HG03139 (cell line): ENCODE measurements at regions not wholly inside any gene's neighbourhood (a gene's known extent, or its start where the extent isn't known, plus 50 kb on each side); places are given as distances from the start of the nearest gene placed in this dataset.

Source experiments
- ATAC-seq: cut with Tn5 transposase; IDR thresholded peaks from one replicate; pipeline ENCODE4 v1.9.1; 2021; ENCODE audit not compliant: unreplicated experiment

DNA sequence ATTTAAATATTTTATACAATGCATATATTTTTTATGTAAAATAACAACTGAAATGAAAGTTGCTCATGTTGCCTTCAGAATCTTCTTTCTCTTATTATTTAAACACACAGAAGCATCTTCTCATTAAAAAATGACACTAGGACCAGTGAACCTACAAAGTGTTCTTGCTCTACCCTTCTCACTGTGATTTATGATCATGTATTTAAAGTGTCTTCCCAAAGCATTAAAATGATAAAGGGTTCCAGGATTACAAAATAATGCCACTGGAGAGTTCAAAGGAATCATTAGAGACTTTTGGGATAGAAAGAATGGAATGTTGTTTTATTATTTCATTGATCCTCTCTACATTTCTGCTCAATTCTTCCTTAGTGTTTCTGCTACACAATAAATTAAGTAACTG lies 643.6 kb upstream of the SLITRK1 start:
- no peak for ATAC-seq

DNA sequence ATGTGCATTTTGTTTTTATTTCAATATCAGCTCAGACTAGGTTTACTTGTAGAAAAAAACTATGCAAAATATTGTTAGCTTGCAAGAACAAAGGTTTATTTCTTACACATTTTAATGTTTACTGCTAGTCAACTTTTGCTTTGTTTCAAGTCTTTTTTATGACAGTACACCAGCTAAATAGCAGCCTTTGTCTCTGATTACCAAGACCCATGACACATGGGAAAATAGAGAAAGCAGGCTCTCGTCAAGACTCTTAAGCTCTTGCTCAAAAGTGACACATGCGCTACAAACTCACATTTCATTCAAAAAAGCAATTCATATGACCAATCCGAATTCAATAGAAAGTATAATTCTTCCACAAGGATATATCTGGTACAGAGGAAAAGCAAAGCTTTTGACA lies 642.3 kb upstream of the SLITRK1 start:
- no peak for ATAC-seq

DNA sequence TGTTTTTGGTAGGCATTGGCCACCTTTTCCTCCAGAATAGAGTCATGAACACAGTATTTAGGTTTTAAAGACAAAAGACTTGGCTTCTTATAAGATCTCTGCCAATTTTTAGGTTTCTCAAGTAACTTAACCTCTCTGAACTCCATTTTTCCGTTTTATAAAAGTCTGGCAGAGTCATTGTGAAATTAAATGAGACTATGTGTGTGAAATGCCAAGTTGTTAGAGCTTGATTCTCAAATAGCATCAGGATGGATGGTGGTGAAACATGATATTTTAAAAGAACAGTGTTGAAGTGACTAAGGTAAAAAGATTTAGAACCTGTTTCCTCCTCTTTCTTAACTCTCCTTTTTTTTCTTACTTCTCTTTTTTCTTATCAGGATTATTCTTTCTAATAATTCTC lies 617.7 kb upstream of the SLITRK1 start:
- ATAC-seq, result no peak

DNA sequence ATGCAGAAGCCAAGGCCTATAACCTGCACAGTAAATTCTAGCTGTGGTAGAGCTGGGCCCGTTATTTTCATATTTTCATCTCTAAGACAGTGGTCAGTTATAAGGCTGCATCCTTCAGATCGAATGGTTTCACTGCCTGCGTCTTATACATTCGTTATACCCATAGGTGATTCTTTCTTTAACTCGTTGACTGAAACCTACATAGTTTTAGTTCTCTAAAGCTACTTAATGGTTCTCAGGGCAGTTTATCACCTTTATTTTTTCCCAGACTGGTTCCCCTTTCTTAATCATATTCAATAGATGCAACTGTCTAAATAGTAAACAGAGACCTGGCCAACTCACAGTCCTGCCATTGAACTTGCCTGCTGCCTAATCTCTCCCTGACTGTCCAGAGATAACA lies 615.3 kb upstream of the SLITRK1 start:
- ATAC-seq, result no peak

DNA sequence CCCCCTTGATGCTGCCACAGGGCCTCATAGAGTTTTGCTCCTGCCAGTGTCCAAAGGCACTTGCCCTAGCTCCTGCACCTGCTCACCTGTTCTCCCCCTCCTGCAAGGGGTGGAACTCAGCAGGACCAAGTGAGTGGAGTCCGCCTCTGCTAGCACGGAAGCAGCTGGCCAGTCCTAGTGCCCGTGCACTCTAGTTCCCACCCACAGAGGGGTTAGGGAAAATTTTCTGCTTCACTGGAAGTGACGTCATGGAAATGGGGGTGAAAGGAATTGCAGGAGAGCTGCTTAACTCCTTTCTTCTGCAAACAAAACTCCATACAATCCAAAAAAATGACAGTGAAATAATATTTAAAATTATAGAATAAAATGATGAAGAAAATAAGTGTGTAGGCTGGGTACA lies 609.7 kb upstream of the SLITRK1 start:
- no peak for ATAC-seq

DNA sequence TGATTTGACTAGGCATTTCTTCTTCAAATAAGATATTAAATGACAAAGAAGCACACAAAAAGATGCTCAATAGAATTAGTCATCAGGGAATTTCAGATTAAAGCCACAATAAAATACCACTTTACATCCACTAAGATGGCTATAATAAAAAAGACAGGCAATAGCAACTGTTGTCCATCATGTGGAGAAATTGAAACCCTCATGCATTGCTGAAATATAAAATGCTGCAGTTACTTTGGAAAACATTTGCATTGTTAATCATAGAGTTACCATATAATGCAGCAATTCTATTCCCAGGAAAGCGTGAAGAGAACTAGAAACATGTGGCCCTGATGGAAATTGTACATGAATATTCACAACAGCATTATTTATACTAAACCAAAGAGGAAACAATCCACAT lies 605.5 kb upstream of the SLITRK1 start:
- no peak for ATAC-seq

DNA sequence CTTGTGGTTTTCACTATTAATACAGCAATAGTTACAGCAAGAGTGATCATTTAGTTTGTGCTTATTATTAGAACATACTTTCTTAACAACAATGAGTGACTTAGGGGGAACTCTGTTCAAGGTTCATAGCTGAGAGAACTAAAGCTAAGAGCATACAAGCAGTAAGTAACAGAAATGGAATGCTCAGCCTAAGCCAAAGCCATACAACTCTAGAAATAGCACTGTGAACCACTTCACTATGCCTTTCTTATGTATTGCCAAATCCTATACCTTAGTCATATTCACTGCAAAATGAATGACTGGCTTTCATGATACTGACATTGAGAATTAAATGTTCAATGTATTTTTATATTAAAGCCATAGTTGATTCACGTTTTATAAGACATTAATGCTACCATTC lies 599.7 kb upstream of the SLITRK1 start:
- ATAC-seq, result no peak

DNA sequence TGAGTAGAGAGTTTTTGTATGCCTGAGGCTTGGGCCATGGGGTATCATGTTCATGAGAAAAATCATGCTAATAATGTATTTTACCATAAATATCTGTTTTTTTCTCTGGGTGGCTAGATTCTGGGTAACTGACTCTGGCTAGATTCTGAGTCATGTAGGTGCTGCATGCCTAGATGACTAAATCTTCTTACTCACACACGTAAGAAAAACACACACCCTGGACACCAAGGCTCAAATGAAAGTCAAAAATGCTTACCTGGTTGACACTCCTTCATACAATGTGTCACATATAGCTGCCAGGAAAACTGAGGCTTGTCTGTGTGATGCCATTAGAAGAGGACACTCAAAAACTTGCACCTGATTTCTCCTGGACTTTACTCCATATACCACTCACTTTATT lies 597.4 kb upstream of the SLITRK1 start:
- no peak for ATAC-seq

DNA sequence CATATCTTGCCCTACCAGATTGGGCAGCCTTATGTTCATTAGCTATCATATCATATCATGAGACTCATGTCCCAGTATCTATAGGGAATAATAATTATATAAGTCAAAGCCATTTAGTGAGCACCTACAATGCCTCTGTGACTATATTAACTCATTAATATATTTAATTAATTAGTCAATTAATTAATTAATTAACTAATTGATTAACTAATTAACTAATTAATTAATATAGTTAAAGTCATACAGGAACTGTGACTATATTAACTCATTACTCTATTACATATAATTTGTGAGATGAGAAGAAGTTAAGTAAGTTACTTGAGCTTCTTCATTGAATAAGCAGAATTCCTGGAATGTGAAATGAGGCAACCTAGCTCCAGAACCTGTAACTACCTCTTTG lies 588.3 kb upstream of the SLITRK1 start:
- ATAC-seq, result no peak

DNA sequence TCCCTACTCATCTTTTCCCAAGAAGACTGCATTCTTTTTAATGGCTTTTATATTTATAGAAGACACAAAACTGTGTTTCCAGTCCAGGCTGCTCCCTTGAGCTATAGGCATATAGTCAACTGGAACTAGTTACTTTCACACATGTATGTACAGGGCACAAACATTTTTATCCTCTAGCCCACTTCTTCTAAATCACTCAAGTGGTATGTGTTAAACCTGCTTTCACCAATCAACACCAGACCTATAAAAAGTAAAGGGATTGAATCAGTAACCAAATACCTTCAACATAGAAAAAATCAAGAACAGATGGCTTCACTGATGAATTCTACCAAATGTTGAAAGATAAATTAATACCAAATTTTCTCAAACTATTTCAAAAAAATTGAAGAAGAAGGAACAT lies 584.2 kb upstream of the SLITRK1 start:
- ATAC-seq, result no peak

DNA sequence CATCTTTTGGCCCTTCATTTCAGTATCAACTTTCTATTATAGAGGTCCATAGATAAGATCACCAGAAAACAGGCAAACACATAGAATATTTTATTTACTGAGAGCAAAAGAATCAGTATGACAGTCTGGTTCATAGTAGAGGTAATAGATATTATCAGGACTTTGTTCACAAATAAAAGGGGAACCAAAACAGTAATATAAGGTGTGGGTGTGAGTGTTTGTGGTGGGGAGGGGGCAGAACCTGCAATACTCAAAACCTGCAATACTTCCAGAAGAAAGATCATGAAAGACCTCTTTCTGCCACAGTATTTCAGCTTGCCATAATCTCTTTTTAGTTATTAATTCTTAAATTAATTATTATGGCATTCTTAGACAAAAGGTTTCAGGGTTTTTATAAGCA lies 578.7 kb upstream of the SLITRK1 start:
- no peak for ATAC-seq

DNA sequence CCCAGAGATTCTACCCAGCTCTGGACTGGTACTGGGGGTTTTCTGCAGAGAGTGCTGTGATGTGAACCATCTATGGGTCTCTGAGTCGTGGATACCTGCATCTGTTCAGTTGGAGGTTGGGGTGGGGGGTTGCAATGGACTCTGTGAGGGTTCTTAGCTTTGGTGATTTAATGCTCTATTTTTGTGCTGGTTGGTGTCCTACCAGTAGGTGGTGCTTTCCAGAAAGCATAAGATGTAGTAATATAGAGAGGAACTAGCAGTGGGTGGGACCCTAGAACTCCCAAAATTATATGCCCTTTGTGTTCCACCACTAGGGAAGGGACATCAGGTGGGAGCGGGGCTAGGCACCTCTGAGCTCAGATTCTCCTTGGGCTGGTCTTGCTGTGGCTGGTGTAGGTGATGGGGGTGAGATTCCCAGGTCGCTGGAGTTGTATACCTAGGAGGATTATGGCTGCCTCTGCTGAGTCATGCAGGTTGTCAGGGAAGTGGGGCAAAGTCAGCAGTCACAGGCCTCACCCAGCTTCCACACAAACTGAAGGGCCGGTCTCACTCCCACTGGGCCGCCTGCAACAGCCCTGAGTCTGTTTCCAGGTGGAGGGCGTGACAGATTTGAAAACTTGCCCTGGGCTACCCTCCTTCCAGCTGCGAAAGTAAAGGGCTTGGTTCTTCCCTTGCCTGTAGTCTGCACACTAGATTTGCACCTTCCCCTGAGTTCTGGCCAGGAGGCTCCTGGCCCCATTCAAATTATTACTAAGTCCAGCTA lies 573.0 kb upstream of the SLITRK1 start:
- no peak for ATAC-seq

DNA sequence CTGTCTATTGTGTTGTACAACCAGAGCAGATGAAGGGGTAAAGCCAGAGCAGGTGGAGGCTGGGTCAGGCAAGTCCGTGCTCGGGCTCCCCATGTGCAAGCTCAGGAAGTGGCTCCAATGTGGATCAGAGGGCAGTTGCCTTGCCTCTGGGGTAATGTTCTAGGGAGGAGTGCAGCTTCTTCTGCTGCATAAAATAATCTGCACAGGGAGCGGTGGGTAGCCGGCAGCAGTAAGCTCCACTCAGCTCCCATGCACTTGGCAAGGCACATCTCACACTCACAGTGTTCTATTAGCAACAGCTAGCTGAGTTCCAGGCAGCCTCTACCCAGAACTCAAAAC lies 565.3 kb upstream of the SLITRK1 start:
- ATAC-seq, result no peak

DNA sequence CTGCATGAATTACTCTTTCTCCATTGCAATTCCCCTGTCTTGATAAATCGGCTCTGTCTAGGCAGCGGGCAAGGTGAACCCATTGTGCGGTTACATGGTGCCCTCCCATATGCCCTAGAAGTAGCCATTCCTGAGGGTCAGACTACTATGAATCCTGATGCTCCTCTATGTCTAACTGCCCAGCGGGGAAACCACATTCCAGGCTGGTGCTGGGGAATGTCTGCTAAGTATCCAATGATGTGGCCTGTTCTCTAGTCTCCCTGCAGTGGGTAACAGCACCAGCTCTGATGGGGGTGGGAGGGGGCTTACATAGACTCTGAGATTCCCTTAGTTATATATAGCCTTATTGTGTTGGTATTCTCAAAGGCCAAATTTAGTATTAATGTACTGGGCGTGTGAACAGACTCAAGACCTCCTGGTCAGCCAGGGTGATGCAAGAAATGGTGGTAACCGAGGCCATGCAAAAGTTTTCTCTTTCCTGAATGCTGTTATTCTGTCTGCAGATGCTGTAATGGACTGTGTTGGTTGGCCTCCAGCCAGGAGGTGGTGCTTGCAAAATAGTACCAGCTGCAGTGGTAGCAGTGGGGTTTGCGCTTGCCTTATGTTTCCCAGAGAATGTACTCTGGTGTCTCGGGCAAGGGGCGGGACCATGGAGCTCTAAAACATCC lies 564.8 kb upstream of the SLITRK1 start:
- no peak for ATAC-seq

DNA sequence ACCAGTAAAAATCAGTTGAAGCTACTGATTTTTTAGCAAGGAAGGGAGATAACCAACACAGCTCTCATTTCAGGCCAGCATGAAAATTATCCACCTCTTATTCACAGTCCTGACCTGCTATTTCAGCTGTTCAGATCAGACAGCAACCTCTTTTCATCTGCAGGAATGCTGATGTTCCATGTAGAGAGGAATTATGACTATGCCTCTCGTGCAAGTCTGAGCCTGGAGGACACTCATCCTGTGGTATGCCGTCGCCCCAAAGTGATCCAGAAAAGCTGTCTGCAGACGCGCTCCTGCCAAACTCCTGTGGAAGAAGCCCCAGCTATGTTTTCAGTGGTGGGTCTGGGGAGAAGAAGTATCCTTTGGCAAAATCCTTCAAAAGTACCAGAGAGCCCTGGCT lies 563.5 kb upstream of the SLITRK1 start:
- ATAC-seq, result no peak

DNA sequence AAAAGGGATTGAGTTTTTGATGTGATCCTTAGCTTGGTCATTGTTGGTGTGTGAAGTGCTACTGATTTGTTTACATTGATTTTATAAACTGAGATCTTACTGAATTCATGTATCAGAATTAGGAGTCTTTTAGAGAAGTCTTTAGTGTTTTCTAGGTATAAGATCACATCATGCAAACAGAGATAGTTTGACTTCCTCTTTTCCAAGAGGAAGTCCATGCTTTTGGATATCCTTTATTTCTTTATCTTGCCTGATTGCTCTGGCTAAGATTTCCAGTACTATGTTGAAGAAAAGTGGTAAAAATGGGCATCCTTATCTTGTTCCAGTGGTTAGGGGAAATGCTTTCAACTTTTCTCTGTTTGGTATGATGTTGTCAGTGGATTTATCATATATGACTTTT lies 561.2 kb upstream of the SLITRK1 start:
- ATAC-seq, result no peak

DNA sequence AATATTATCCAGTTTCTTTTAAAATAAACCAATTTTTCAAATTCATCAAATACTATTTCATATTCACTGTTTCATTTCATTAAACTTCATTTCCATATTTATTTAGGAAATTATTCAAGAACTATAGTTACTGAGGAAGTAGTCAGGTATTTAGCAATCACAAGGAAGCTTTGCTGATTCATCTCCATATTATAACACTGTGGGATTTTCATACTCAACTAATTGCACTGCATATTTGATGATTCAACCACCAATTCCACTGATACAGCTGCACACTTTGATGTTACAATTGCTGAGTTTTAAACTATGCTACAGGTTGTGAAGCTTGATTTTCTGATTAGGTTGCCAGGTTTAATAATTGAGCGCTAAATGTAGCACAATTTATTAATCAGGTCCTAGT lies 556.8 kb upstream of the SLITRK1 start:
- no peak for ATAC-seq

DNA sequence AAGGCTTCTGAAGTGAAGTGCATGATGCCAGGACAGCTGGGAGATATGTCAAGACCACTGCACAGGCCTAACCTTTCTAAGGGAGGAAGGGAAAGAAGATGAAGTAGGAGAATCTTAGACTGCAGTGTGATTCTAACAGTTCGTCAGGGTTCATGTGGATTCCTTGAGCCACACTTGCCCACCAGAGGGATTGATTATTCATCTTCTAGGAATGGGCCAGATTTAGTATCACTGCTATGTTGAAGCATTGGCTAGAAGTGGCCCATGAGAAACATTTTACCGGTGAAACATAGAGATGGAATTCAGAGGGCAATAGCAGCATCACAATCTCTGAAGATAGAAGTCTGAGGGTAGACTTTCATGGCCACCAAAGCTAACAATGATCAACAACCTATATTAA lies 550.8 kb upstream of the SLITRK1 start:
- ATAC-seq, result no peak

DNA sequence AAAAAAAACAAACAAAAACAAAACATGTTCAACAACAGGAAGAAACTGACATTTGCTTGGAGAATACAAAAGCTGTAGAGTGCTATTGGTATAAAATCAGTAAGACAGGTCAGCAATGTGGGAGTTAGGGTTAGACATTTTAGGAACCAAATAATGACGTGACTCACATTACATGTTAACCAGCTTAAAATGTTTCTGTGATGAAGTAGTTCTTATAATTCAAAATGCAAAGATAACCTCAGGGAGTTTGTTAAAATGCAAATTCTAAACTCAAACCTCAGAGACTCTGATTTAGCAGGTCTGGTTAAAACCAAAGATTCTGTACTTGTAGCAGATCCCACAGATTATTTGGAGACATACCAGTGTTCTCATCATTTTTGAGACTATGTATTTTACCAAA lies 549.4 kb upstream of the SLITRK1 start:
- ATAC-seq, result no peak

DNA sequence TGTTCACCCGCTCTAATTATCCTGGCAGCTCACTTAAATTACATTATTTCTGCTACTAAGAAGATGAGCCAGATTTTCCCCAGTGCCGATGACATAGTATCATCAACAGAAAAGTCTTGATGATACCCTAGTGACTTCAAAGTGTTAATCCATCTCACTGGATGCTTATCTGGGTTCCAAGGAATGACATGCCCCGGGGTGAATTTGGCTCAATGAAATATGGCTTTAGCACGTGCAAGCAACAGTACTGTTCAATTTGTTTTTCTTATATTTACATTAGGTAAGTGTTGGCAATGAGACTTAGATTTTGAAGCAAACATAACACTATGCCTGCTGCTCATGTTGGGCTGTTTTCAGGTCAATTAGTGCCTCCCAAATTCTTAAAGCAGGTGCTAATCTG lies 548.2 kb upstream of the SLITRK1 start:
- no peak for ATAC-seq

DNA sequence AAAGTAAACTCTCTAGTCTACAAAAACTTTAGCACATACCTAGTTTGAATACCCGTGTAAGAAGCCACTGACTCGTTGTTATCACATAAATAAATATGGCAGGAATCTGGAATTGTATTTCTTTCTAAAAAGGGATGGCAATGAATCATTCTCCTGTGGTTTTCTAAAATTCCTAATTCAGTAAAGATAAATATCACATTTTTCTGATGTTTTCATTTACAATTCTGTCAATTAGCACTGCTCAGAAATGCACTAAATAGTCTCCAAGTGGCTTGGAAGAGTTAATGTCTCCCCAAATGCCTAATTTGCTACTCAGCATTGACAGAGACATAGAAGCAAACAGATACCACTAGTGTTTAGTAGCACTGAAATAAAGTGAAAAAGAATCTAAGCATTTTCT lies 547.7 kb upstream of the SLITRK1 start:
- ATAC-seq, result no peak

DNA sequence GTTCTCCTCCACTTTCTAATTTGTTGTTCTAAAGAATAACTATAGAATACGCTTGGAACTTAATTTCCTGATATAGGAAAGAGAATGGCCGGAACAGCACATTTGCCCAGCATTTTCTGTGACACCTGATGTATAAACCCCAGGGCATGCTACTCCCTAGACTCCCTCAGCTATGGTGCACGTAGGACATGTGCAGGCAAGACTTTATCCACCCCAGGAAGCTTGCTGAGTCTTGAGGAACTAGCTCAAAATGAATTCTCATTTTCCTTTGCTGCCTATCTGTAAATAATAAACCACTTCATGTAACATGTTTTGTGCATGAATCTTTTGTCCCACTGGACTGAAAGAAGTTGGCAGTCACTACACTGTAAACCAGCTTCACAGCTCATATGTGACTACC lies 535.8 kb upstream of the SLITRK1 start:
- no peak for ATAC-seq

DNA sequence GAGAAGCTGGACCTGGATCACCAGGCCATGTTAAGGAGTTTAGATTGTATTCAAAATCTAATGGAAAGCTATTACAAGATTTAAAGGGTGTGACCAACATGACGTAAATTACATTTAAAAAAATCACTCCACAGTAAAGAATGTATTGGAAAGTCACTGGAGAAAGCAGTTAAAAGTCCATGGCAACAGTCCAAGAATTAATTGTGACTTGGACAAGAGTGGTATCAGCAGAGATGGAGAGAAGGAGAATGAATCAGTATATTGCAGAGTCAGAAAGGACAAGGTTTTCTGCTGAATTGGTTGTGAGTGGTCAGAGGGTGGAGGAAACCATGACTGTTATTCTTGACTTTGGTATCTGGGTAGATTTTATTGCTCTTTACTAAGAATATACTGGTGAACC lies 535.1 kb upstream of the SLITRK1 start:
- ATAC-seq, result no peak
